Transverse colon (tissue), 4 donors: ENCODE measurements at regions not wholly inside any gene's neighbourhood (a gene's known extent, or its start where the extent isn't known, plus 50 kb on each side); places are given as distances from the start of the nearest gene placed in this dataset.

Source experiments
- EP300 ChIP-seq: sonication (generic); formaldehyde crosslinking; IDR thresholded peaks from one replicate; pipeline ENCODE4 v1.6.1; 2017; ENCODE audit warnings: antibody characterized with exemption, low read depth
- POLR2A ChIP-seq: fragments of 450-650 bp; IDR thresholded peaks from one replicate; pipeline ENCODE4 v1.6.1; 2016; ENCODE audit warnings: antibody characterized with exemption, mild to moderate bottlenecking, moderate library complexity
- POLR2AphosphoS5 ChIP-seq, 3 donors: sonication (generic); formaldehyde crosslinking; IDR thresholded peaks; one replicate each; pipeline ENCODE4 v1.6.1; 2016; ENCODE audit warnings: antibody characterized with exemption in 3 of 3
- TF ChIP-seq, protein P1 (sequence below), 5 experiments: fragments of 200-600 bp in 3 of 5; fragments of 450-650 bp in 2 of 5; sonication (generic) in 3 of 5; IDR thresholded peaks; 1 replicate in 2 of 5; 2 replicates in 3 of 5; pipeline ENCODE4 v1.5.1; 2016 to 2017; ENCODE audit warnings: antibody characterized with exemption in 5 of 5, inconsistent platforms in 3 of 5, mild to moderate bottlenecking in 2 of 5, moderate library complexity in 1 of 5

DNA sequence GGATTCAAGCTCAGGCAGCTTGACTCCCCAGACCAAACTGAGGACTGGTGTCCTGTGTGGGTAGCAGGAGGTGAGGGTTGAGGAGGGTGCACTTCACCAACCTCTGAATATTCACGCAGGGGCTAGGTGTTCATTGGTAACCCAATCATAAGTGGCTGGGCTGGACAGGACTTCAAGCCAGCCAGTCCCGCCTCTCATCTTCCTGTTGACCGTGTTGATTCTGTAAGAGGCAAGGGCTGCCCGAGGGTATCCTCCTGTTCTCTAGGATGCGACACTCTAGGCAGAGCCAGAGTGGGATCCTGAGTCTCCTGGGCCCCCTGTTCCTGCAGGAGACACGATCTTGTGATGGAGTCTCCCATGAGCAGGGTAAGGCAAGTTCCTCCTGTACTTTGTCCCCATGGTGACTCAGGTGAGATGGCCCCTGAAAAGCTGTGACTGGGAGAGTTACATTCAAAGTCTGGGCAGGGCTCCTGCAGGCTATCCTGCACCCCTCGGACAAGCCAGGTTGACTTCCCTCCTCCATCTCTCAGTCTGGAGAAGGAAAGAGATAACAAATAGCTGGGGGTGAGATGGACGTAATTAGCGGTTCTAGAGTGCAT, 58.1 kb upstream of the POMGNT2 start:
- TF ChIP-seq, protein P1, sequence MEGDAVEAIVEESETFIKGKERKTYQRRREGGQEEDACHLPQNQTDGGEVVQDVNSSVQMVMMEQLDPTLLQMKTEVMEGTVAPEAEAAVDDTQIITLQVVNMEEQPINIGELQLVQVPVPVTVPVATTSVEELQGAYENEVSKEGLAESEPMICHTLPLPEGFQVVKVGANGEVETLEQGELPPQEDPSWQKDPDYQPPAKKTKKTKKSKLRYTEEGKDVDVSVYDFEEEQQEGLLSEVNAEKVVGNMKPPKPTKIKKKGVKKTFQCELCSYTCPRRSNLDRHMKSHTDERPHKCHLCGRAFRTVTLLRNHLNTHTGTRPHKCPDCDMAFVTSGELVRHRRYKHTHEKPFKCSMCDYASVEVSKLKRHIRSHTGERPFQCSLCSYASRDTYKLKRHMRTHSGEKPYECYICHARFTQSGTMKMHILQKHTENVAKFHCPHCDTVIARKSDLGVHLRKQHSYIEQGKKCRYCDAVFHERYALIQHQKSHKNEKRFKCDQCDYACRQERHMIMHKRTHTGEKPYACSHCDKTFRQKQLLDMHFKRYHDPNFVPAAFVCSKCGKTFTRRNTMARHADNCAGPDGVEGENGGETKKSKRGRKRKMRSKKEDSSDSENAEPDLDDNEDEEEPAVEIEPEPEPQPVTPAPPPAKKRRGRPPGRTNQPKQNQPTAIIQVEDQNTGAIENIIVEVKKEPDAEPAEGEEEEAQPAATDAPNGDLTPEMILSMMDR (IDR thresholded peaks at IDR 0.05): no peak
- no peak for TF ChIP-seq EP300
- no peak for TF ChIP-seq POLR2AphosphoS5 (IDR thresholded peaks at IDR 0.05)
- TF ChIP-seq POLR2A: no peak
